SH-SY5Y (cell line): ENCODE measurements at regions not wholly inside any gene's neighbourhood (a gene's known extent, or its start where the extent isn't known, plus 50 kb on each side); places are given as distances from the start of the nearest gene placed in this dataset.

Experiments used
- GATA2 ChIP-seq: IDR thresholded peaks from 2 replicates; pipeline ENCODE4 v1.6.1; 2011; ENCODE audit warnings: mild to moderate bottlenecking, low read depth, low read length
- GATA3 ChIP-seq: IDR thresholded peaks from 2 replicates; pipeline ENCODE4 v1.6.1; 2011; ENCODE audit warnings: low read depth, mild to moderate bottlenecking, low read length, moderate library complexity

DNA sequence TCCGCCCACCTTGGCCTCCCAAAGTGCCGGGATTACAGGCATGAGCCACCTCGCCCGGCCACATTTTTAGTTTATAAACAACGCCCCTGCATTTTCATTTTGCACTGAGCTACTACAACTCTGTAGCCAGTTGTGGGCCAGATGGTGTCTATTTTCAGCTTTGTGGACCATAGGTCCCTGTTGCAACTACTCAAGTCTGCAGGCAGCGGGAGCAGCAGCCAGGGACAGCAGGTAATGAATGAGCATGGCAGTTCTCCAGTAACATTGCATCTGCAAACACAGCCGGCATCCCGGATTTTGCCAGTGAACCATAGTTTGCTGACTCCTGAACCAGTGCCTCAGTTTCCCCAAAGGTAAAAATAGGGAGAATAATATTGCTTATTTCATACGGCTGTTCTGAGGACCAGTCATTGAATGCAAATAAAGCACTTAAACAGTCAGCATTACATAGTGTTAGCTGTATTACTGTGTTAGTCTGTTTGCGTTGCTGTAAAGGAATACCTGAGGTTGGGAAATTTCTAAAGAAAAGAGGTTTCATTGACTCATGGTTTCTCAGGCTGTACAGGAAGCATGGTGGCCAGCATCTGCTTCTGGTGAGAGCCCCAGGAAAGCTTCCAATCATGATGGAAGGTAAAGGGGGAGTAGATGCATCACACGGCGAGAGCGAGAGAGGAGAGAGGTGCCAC lies 65.5 kb upstream of the SLC45A1 start:
- no peak for TF ChIP-seq GATA2
- TF ChIP-seq GATA3, result no peak
